GM23338 (cell line): ENCODE measurements at regions not wholly inside any gene's neighbourhood (a gene's known extent, or its start where the extent isn't known, plus 50 kb on each side); places are given as distances from the start of the nearest gene placed in this dataset.

Experiments used
- ATAC-seq: fragments of 200-7000 bp; cut with Tn5 transposase; 3 replicates; pipeline ENCODE4 v1.9.1; 2020
- DNase-seq: peaks from one replicate; pipeline ENCODE4 v3.0.0-alpha.2; 2015; ENCODE audit warnings: low spot score
- H2AFZ ChIP-seq: fragments of 200-600 bp; sonication (generic); 2 replicates; pipeline ENCODE4 v1.8.0; 2016; ENCODE audit warnings: antibody characterized with exemption, mild to moderate bottlenecking, moderate library complexity
- H3F3A ChIP-seq: fragments of 200-600 bp; sonication (generic); replicated peaks from 2 replicates; pipeline ENCODE4 v1.8.0; 2017; ENCODE audit warnings: antibody characterized with exemption, mixed run types, low read depth
- H3K27ac ChIP-seq: fragments of 200-600 bp; sonication (generic); 2 replicates; pipeline ENCODE4 v1.6.1; 2016; ENCODE audit warnings: low read depth
- H3K27me3 ChIP-seq: fragments of 200-600 bp; sonication (generic); 2 replicates; pipeline ENCODE4 v1.8.0; 2016; ENCODE audit warnings: mild to moderate bottlenecking, mixed run types, moderate library complexity; ENCODE audit not compliant: insufficient read depth
- H3K36me3 ChIP-seq: fragments of 200-600 bp; sonication (generic); 2 replicates; pipeline ENCODE4 v1.8.0; 2016; ENCODE audit warnings: mild to moderate bottlenecking; ENCODE audit not compliant: insufficient read depth
- H3K4me1 ChIP-seq: fragments of 200-600 bp; sonication (generic); 2 replicates; pipeline ENCODE4 v1.8.0; 2016; ENCODE audit warnings: mild to moderate bottlenecking, moderate library complexity; ENCODE audit not compliant: insufficient read depth
- H3K4me2 ChIP-seq: fragments of 200-600 bp; sonication (generic); 2 replicates; pipeline ENCODE4 v1.7.1; 2017; ENCODE audit warnings: mixed run types
- H3K4me3 ChIP-seq: fragments of 200-600 bp; sonication (generic); 2 replicates; pipeline ENCODE4 v1.6.1; 2016; ENCODE audit warnings: mixed run types
- H3K79me2 ChIP-seq: fragments of 200-600 bp; sonication (generic); replicated peaks from 2 replicates; pipeline ENCODE4 v1.8.0; 2017; ENCODE audit warnings: mild to moderate bottlenecking; ENCODE audit not compliant: insufficient read depth
- H3K9me2 ChIP-seq: fragments of 200-600 bp; sonication (generic); 2 replicates; pipeline ENCODE4 v1.8.0; 2017; ENCODE audit not compliant: insufficient read depth
- H4K20me1 ChIP-seq: fragments of 200-600 bp; sonication (generic); replicated peaks from 2 replicates; pipeline ENCODE4 v1.8.0; 2017; ENCODE audit warnings: mild to moderate bottlenecking; ENCODE audit not compliant: insufficient read depth
- H3K27ac Mint-ChIP-seq: 2 replicates; pipeline ENCODE4 v1.8.0; 2020; ENCODE audit warnings: inconsistent platforms, mild to moderate bottlenecking, moderate library complexity, mixed read lengths
- H3K27me3 Mint-ChIP-seq: 3 replicates; pipeline ENCODE4 v1.8.0; 2022; ENCODE audit warnings: low read depth, mild to moderate bottlenecking, moderate library complexity, mixed read lengths, inconsistent platforms; ENCODE audit not compliant: insufficient read depth, poor library complexity
- H3K36me3 Mint-ChIP-seq: 3 replicates; pipeline ENCODE4 v1.8.0; 2021; ENCODE audit warnings: low read depth, mild to moderate bottlenecking, inconsistent platforms, moderate library complexity, mixed read lengths
- H3K4me1 Mint-ChIP-seq: 3 replicates; pipeline ENCODE4 v1.8.0; 2020; ENCODE audit warnings: mild to moderate bottlenecking, inconsistent platforms, mixed read lengths
- H3K4me3 Mint-ChIP-seq: 3 replicates; pipeline ENCODE4 v1.8.0; 2021; ENCODE audit warnings: moderate library complexity, mild to moderate bottlenecking, inconsistent platforms, mixed read lengths
- H3K9me3 Mint-ChIP-seq: 3 replicates; pipeline ENCODE4 v1.8.0; 2020; ENCODE audit warnings: moderate library complexity, mild to moderate bottlenecking, inconsistent platforms, mixed read lengths
- CREB1 ChIP-seq: fragments of 250-450 bp; sonication (Bioruptor Pico); IDR thresholded peaks from 2 replicates; pipeline ENCODE4 v1.5.0; 2020; ENCODE audit warnings: low read depth, mild to moderate bottlenecking, moderate library complexity
- EZH2 ChIP-seq: fragments of 200-600 bp; sonication (generic); IDR thresholded peaks from one replicate; pipeline ENCODE4 v1.8.0; 2017; ENCODE audit warnings: antibody characterized with exemption, mild to moderate bottlenecking, low read depth; ENCODE audit not compliant: unreplicated experiment
- EZH2phosphoT487 ChIP-seq: fragments of 200-600 bp; sonication (generic); IDR thresholded peaks from one replicate; pipeline ENCODE4 v1.8.1; 2018; ENCODE audit warnings: antibody characterized with exemption; ENCODE audit not compliant: unreplicated experiment
- JUNB ChIP-seq: IDR thresholded peaks from one replicate; pipeline ENCODE4 v1.6.1; 2016; ENCODE audit warnings: antibody characterized with exemption; ENCODE audit not compliant: unreplicated experiment
- NANOG ChIP-seq: IDR thresholded peaks from 2 replicates; pipeline ENCODE4 v1.6.1; 2016; ENCODE audit warnings: antibody characterized with exemption, borderline replicate concordance
- POLR2AphosphoS5 ChIP-seq: IDR thresholded peaks from 2 replicates; pipeline ENCODE4 v1.6.1; 2016; ENCODE audit warnings: antibody characterized with exemption, low read depth
- REST ChIP-seq: IDR thresholded peaks from one replicate; pipeline ENCODE4 v1.6.1; 2018; ENCODE audit warnings: antibody characterized with exemption; ENCODE audit not compliant: unreplicated experiment
- STAT1 ChIP-seq: IDR thresholded peaks from one replicate; pipeline ENCODE4 v1.6.1; 2016; ENCODE audit warnings: antibody characterized with exemption; ENCODE audit not compliant: unreplicated experiment
- ZNF114 ChIP-seq: fragments of 250-450 bp; sonication (Bioruptor Pico); IDR thresholded peaks from 2 replicates; pipeline ENCODE4 v1.5.0; 2020; ENCODE audit warnings: mild to moderate bottlenecking, moderate library complexity
- ZNF331 ChIP-seq: fragments of 250-450 bp; sonication (Bioruptor Pico); IDR thresholded peaks from 2 replicates; pipeline ENCODE4 v1.5.0; 2020; ENCODE audit warnings: low read depth, mild to moderate bottlenecking, moderate library complexity
- TF ChIP-seq, protein P1 (sequence below), 2 experiments: fragments of 200-600 bp in 1 of 2; sonication (generic) in 1 of 2; conservative IDR thresholded peaks; 2 replicates each; pipeline versions ENCODE4 v1.5.1 to v1.6.1; 2016 to 2017; ENCODE audit warnings: antibody characterized with exemption in 2 of 2, low read depth in 2 of 2, mild to moderate bottlenecking in 2 of 2, moderate library complexity in 1 of 2
- TF ChIP-seq, protein P2 (sequence below): IDR thresholded peaks from 2 replicates; pipeline ENCODE4 v1.6.1; 2016; ENCODE audit warnings: antibody characterized with exemption

DNA sequence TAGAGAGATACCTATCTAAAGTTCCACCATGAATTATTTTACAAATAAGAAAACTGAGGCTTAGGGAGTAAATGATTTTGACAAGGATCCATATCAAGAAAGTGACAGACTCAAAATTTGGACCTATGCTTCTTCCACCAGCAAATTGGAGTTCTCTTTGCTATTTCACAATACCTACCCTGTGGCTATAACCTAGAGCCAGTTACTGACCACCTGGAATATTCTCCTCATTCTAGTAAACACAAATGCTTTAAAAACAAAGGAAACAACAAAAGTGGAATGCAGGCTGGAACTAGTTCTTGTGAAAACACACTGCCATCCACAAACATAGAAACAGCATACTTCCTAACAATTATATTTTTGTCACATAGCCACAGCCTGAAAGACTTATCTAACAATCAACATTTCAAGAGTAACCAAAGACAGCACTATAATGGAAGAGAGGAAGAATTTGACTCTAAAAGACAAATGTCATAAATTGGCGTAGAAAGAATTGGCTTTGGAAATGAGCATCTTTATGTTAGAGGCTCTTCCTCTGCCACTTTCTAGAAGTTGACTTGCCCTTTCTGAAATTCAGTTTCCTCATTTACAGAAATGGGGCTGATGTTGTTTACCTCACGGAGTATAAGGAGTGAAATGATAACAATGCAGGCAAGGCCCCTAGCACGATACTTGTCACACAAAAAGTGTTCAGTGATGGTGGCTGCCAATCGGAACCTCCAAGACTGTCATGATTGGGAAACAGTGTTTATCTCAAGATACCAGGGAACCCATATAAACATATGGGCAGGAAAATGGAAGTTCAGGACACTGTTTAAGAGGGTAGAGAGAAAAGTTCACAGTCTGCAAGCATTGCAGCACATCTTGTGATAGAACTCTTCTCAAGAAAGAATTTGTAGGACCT is 138.6 kb upstream of the LGR5 start:
- H3K4me3 ChIP-seq = no peak overlapping the region
- H3K79me2 ChIP-seq = no peaks in the 10 kb centered on the region
- H3K36me3 ChIP-seq = no peaks in the 10 kb centered on the region
- no peak for DNase-seq
- no peaks in the 10 kb centered on the region for H3K4me1 Mint-ChIP-seq
- no peak for ATAC-seq
- no peaks in the 10 kb centered on the region for H3K36me3 Mint-ChIP-seq
- no peaks in the 10 kb centered on the region for H3K27me3 ChIP-seq
- no peaks in the 10 kb centered on the region for H3K4me1 ChIP-seq
- no peak overlapping the region for H3K4me2 ChIP-seq
- H4K20me1 ChIP-seq = no peaks in the 10 kb centered on the region
- TF ChIP-seq, protein P1, sequence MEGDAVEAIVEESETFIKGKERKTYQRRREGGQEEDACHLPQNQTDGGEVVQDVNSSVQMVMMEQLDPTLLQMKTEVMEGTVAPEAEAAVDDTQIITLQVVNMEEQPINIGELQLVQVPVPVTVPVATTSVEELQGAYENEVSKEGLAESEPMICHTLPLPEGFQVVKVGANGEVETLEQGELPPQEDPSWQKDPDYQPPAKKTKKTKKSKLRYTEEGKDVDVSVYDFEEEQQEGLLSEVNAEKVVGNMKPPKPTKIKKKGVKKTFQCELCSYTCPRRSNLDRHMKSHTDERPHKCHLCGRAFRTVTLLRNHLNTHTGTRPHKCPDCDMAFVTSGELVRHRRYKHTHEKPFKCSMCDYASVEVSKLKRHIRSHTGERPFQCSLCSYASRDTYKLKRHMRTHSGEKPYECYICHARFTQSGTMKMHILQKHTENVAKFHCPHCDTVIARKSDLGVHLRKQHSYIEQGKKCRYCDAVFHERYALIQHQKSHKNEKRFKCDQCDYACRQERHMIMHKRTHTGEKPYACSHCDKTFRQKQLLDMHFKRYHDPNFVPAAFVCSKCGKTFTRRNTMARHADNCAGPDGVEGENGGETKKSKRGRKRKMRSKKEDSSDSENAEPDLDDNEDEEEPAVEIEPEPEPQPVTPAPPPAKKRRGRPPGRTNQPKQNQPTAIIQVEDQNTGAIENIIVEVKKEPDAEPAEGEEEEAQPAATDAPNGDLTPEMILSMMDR (conservative IDR thresholded peaks at IDR 0.05; ENCODE audit: low read depth in 2 of 2) = no peak
- TF ChIP-seq STAT1 = no peak
- TF ChIP-seq NANOG = no peak
- TF ChIP-seq CREB1 = no peak
- TF ChIP-seq ZNF114 (CRISPR knock-in tag) = no peak
- TF ChIP-seq, protein P2, sequence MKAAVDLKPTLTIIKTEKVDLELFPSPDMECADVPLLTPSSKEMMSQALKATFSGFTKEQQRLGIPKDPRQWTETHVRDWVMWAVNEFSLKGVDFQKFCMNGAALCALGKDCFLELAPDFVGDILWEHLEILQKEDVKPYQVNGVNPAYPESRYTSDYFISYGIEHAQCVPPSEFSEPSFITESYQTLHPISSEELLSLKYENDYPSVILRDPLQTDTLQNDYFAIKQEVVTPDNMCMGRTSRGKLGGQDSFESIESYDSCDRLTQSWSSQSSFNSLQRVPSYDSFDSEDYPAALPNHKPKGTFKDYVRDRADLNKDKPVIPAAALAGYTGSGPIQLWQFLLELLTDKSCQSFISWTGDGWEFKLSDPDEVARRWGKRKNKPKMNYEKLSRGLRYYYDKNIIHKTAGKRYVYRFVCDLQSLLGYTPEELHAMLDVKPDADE = no peak
- TF ChIP-seq EZH2phosphoT487 = no peak
- H3K9me3 Mint-ChIP-seq = no peaks in the 10 kb centered on the region; the same call in 2 of the 3 replicates
- no peak overlapping the region for H3K4me3 Mint-ChIP-seq
- no peak overlapping the region for H3K27ac ChIP-seq
- no peak overlapping the region for H3K27ac Mint-ChIP-seq
- H3K27me3 Mint-ChIP-seq = peaks cover 2% of the 10 kb centered on the region
- no peak overlapping the region for H2AFZ ChIP-seq
- no peaks in the 10 kb centered on the region for H3K9me2 ChIP-seq
- no peaks in the 10 kb centered on the region for H3F3A ChIP-seq

DNA sequence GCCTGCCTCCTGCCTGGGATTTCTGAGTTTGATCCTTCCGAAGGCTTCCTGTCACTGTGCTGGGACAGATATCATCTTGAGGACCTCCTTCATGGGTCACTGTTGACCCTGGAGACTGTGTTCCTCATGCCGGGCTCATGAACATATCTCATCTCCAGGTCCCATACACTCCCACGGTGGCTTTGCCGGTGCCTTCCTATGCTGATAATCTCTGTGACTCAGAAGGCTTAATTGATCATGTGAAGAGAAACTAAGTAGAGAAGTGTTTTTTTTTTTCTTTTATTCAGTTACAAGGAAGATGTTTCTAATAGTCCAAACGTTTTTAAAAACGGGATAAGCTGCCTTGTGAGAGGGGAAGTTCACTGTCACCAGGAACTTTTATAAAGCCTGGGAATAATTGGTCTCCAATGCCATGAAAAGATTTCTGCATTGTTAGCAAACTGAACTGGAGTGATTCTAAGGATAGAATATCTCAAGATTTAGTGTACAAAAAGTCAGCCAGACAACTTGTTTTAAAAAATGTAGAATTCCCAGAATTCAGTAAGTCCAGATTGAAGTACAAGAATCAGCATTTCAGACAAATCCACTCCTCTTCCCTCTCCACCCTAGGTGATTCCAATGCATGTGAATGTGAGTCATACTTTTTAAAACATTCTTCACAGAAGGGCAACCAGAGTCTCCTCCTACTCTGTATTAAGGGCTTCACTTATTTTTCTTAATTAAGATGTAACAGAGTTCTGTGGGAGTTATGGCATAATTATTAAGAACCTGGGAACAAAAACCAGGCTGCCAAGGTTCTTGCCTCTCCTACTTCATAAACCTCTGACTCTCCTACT is 139.8 kb upstream of the LGR5 start:
- no peaks in the 10 kb centered on the region for H3K36me3 ChIP-seq
- no peaks in the 10 kb centered on the region for H3K4me1 Mint-ChIP-seq
- no peaks in the 10 kb centered on the region for H4K20me1 ChIP-seq
- ATAC-seq (no peak), DNase-seq (no peak)
- H3K4me2 ChIP-seq = no peak overlapping the region
- H3K9me3 Mint-ChIP-seq = no peaks in the 10 kb centered on the region; the same call in 2 of the 3 replicates
- no peak overlapping the region for H3K27ac ChIP-seq
- H3F3A ChIP-seq = no peaks in the 10 kb centered on the region
- no peaks in the 10 kb centered on the region for H3K4me1 ChIP-seq
- H3K4me3 ChIP-seq = no peak overlapping the region
- peaks cover 2% of the 10 kb centered on the region for H3K27me3 Mint-ChIP-seq
- H2AFZ ChIP-seq = no peak overlapping the region
- no peaks in the 10 kb centered on the region for H3K79me2 ChIP-seq
- no peaks in the 10 kb centered on the region for H3K9me2 ChIP-seq
- H3K4me3 Mint-ChIP-seq = no peak overlapping the region
- 0 out of 2 replicates have a peak overlapping the region, but pooled peaks have one; percentile 45 for H3K27ac Mint-ChIP-seq
- no peak for TF ChIP-seq CREB1
- TF ChIP-seq REST = no peak
- TF ChIP-seq JUNB = no peak
- TF ChIP-seq ZNF331 (CRISPR knock-in tag) = no peak
- no peak for TF ChIP-seq EZH2
- no peak for TF ChIP-seq POLR2AphosphoS5
- no peak for TF ChIP-seq STAT1
- TF ChIP-seq EZH2phosphoT487 = no peak
- H3K36me3 Mint-ChIP-seq = no peaks in the 10 kb centered on the region
- H3K27me3 ChIP-seq = no peaks in the 10 kb centered on the region
